ENCODE measurements at regions not wholly inside any gene's neighbourhood (a gene's known extent, or its start where the extent isn't known, plus 50 kb on each side); places are given as distances from the start of the nearest gene placed in this dataset.

DNA sequence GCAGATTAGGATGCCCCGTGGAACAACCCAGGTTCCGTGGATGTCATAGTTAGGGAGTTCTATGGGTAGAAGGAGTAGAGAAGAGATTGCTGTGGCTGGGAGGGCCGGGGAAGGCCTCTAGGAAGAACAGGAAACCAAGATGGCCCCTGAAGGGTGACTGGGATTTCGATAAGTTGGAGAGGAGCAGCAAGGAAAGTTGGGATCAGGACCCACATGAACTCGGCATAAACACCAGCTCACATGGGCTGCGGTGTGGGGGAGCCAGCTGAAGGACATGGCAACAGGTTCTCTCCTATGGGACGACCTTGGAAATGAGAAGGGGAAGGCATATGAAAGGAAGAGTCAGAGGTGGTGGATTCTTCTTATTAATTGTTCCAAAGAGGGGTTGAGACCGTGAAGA is 333.7 kb upstream of the SHH start:
- H3K4me3 Mint-ChIP-seq (ENCODE audit: unreplicated experiment) = no peak overlapping the region
- peaks cover 4% of the 10 kb centered on the region for H3K36me3 Mint-ChIP-seq (ENCODE audit: insufficient read depth, unreplicated experiment)
- no peaks in the 10 kb centered on the region for H3K9me3 Mint-ChIP-seq (ENCODE audit: unreplicated experiment)
- ChIA-PET CTCF (no interaction called here), POLR2A (no interaction called here)
- peaks cover 5% of the 10 kb centered on the region for H3K4me1 Mint-ChIP-seq (ENCODE audit: low read depth, unreplicated experiment)
- Histone ChIP-seq H3K27me3 (replicated peaks; ENCODE audit: control insufficient read depth, insufficient read depth, low read length) (no peaks in the 10 kb centered on the region), H3K36me3 (ENCODE audit: control insufficient read depth, insufficient read depth, low read length) (no peaks in the 10 kb centered on the region), H3K4me1 (peaks cover 13% of the 10 kb centered on the region), H3K4me3 (ENCODE audit: low read depth, low read length) (no peak overlapping the region), H3K9me3 (no peaks in the 10 kb centered on the region)
- TF ChIP-seq, protein P1, sequence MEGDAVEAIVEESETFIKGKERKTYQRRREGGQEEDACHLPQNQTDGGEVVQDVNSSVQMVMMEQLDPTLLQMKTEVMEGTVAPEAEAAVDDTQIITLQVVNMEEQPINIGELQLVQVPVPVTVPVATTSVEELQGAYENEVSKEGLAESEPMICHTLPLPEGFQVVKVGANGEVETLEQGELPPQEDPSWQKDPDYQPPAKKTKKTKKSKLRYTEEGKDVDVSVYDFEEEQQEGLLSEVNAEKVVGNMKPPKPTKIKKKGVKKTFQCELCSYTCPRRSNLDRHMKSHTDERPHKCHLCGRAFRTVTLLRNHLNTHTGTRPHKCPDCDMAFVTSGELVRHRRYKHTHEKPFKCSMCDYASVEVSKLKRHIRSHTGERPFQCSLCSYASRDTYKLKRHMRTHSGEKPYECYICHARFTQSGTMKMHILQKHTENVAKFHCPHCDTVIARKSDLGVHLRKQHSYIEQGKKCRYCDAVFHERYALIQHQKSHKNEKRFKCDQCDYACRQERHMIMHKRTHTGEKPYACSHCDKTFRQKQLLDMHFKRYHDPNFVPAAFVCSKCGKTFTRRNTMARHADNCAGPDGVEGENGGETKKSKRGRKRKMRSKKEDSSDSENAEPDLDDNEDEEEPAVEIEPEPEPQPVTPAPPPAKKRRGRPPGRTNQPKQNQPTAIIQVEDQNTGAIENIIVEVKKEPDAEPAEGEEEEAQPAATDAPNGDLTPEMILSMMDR (IDR thresholded peaks at IDR 0.05; ENCODE audit: insufficient read depth in 1 of 2, low read depth in 1 of 2, low read length in 1 of 2, severe bottlenecking in 1 of 2, unreplicated experiment in 1 of 2) = no peak
- no peaks in the 10 kb centered on the region for H3K27me3 Mint-ChIP-seq (ENCODE audit: insufficient read depth, unreplicated experiment)
- peak overlapping the region; percentile 50 for H3K27ac Mint-ChIP-seq (ENCODE audit: unreplicated experiment)
- intact Hi-C loops (cut with micrococcal nuclease; ENCODE audit: unreplicated experiment) = no loop called here
- BruUV-seq (replicated peaks) = no TSS peak
- DNase-seq = no peak

DNA sequence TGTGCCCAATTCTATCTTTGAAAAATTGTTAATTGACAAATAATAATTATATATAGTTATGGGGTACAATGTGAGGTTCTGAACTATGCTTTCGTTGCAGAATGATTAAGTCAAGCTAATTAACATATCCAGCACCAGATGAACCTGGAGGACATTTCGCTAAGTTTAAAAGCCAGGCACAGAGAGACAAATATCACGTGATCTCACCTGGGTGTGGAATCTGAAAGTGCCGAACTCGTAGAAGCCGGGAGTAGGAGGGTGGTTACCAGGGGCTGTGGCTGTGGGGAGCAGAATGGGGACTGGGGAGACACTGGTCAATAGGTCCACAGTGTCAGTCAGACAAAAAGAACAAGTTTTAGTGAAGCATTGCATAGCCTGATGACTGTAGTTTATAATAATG is 332.9 kb upstream of the SHH start:
- POLR2A ChIA-PET = no interaction called here
- no TSS peak for BruUV-seq (replicated peaks)
- H3K27me3 Mint-ChIP-seq (ENCODE audit: insufficient read depth, unreplicated experiment) = peaks cover 2% of the 10 kb centered on the region
- CTCF ChIA-PET = no interaction called here
- no peaks in the 10 kb centered on the region for H3K36me3 ChIP-seq (ENCODE audit: control insufficient read depth, insufficient read depth, low read length)
- peaks cover 4% of the 10 kb centered on the region for H3K36me3 Mint-ChIP-seq (ENCODE audit: insufficient read depth, unreplicated experiment)
- no peak overlapping the region for H3K4me3 Mint-ChIP-seq (ENCODE audit: unreplicated experiment)
- no peak for DNase-seq
- no peaks in the 10 kb centered on the region for H3K9me3 Mint-ChIP-seq (ENCODE audit: unreplicated experiment)
- H3K27me3 ChIP-seq (replicated peaks; ENCODE audit: control insufficient read depth, insufficient read depth, low read length) = no peaks in the 10 kb centered on the region
- H3K4me3 ChIP-seq (ENCODE audit: low read depth, low read length) = no peak overlapping the region
- intact Hi-C loops (cut with micrococcal nuclease; ENCODE audit: unreplicated experiment) = no loop called here
- H3K27ac Mint-ChIP-seq (ENCODE audit: unreplicated experiment) = no peak overlapping the region
- peaks cover 5% of the 10 kb centered on the region for H3K4me1 Mint-ChIP-seq (ENCODE audit: low read depth, unreplicated experiment)
- no peaks in the 10 kb centered on the region for H3K9me3 ChIP-seq
- TF ChIP-seq, protein P1 (IDR thresholded peaks at IDR 0.05; ENCODE audit: insufficient read depth in 1 of 2, low read depth in 1 of 2, low read length in 1 of 2, severe bottlenecking in 1 of 2, unreplicated experiment in 1 of 2) = no peak
- peaks cover 13% of the 10 kb centered on the region for H3K4me1 ChIP-seq

DNA sequence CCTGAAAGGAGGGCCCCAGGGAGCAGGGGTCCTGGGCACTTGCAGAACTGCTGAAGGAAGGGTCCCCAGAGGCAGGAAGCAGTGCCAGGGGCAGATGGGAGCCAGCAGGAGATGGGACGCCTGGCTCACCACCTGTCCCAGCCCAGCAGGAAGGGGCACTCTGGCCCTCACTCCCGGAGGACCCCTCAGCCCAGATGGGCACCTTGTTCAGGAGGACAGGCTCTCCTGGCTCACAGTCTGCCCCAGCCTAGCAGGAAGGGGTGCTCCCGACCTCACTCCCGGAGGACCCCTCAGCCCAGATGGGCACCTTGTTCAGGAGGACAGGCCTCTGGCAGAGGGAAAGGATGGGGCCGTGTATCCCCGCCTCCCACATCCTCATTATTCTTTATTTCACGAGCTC is 331.4 kb upstream of the SHH start:
- TF ChIP-seq, protein P1 (IDR thresholded peaks at IDR 0.05; ENCODE audit: insufficient read depth in 1 of 2, low read depth in 1 of 2, low read length in 1 of 2, severe bottlenecking in 1 of 2, unreplicated experiment in 1 of 2) = no peak
- H3K27ac Mint-ChIP-seq (ENCODE audit: unreplicated experiment) = no peak overlapping the region
- CTCF ChIA-PET = no interaction called here
- H3K36me3 Mint-ChIP-seq (ENCODE audit: insufficient read depth, unreplicated experiment) = peaks cover 4% of the 10 kb centered on the region
- H3K27me3 Mint-ChIP-seq (ENCODE audit: insufficient read depth, unreplicated experiment) = peaks cover 6% of the 10 kb centered on the region
- H3K36me3 ChIP-seq (ENCODE audit: control insufficient read depth, insufficient read depth, low read length) = no peaks in the 10 kb centered on the region
- intact Hi-C loops (cut with micrococcal nuclease; ENCODE audit: unreplicated experiment) = no loop called here
- no peaks in the 10 kb centered on the region for H3K9me3 ChIP-seq
- H3K4me1 Mint-ChIP-seq (ENCODE audit: low read depth, unreplicated experiment) = peaks cover 5% of the 10 kb centered on the region
- BruUV-seq (replicated peaks) = no TSS peak
- no peak overlapping the region for H3K4me3 ChIP-seq (ENCODE audit: low read depth, low read length)
- no peak for DNase-seq
- H3K27me3 ChIP-seq (replicated peaks; ENCODE audit: control insufficient read depth, insufficient read depth, low read length) = no peaks in the 10 kb centered on the region
- POLR2A ChIA-PET = no interaction called here
- H3K4me3 Mint-ChIP-seq (ENCODE audit: unreplicated experiment) = no peak overlapping the region
- peaks cover 13% of the 10 kb centered on the region for H3K4me1 ChIP-seq
- no peaks in the 10 kb centered on the region for H3K9me3 Mint-ChIP-seq (ENCODE audit: unreplicated experiment)
